ENCODE measurements at regions not wholly inside any gene's neighbourhood (a gene's known extent, or its start where the extent isn't known, plus 50 kb on each side); places are given as distances from the start of the nearest gene placed in this dataset.

DNA sequence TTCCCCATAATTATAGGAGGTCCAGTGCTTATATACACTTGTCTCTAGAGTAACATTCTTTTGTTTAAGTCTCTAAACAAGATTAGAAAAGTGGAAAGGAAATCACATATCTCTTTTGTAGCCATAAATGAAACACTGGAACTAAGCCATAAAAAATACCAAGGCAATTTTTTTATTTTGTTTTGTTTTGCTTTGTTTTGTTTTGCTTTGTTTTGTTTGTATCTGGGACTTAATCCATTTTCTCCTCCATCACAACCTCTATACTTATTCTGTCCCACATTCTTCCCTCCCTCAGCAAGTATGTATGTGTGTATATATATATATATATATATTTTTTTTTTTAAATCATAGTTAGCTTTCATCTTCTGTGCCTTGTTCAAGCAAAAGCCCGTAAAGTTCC, 436.6 kb upstream of the MPDZ start:
- CTCF ChIA-PET = no interaction called here

GRCh38 chr9:13715430-13715829, 435.9 kb upstream of the MPDZ start:
- CTCF ChIA-PET = no interaction called here
- TF ChIP-seq CTCF (IDR thresholded peaks at IDR 0.05; ENCODE audit: insufficient read depth, low read length, missing control alignments) = no peak
- no peak for DNase-seq (ENCODE audit: low read depth, low spot score)
- no peak overlapping the region for H3K4me3 ChIP-seq (ENCODE audit: low read depth, low read length)
- POLR2A ChIA-PET = no interaction called here

More for the DNA sequence above, 436.6 kb upstream of the MPDZ start:
- POLR2A ChIA-PET = no interaction called here
- H3K4me3 ChIP-seq (ENCODE audit: low read depth, low read length) = no peak overlapping the region
- DNase-seq (ENCODE audit: low read depth, low spot score) = no peak
- TF ChIP-seq CTCF (IDR thresholded peaks at IDR 0.05; ENCODE audit: insufficient read depth, low read length, missing control alignments) = no peak

- ChIA-PET CTCF (no interaction called here), POLR2A (no interaction called here)
- no peak for TF ChIP-seq CTCF (IDR thresholded peaks at IDR 0.05; ENCODE audit: insufficient read depth, low read length, missing control alignments)
- no peak for DNase-seq (ENCODE audit: low read depth, low spot score)
- H3K4me3 ChIP-seq (ENCODE audit: low read depth, low read length) = no peak overlapping the region
Observed at GRCh38 chr9:13707612-13708576, 428.4 kb upstream of the MPDZ start.

GRCh38 chr9:13705918-13706317, 426.4 kb upstream of the MPDZ start:
- H3K4me3 ChIP-seq (ENCODE audit: low read depth, low read length) = no peak overlapping the region
- CTCF ChIA-PET = no interaction called here

GRCh38 chr9:13705373-13705772, 425.9 kb upstream of the MPDZ start:
- ChIA-PET POLR2A (no interaction called here), CTCF (no interaction called here)
- H3K4me3 ChIP-seq (ENCODE audit: low read depth, low read length) = no peak overlapping the region
- TF ChIP-seq CTCF (IDR thresholded peaks at IDR 0.05; ENCODE audit: insufficient read depth, low read length, missing control alignments) = no peak
- no peak for DNase-seq (ENCODE audit: low read depth, low spot score)

More at GRCh38 chr9:13705918-13706317, 426.4 kb upstream of the MPDZ start:
- POLR2A ChIA-PET = no interaction called here
- no peak for DNase-seq (ENCODE audit: low read depth, low spot score)
- TF ChIP-seq CTCF (IDR thresholded peaks at IDR 0.05; ENCODE audit: insufficient read depth, low read length, missing control alignments) = no peak

DNA sequence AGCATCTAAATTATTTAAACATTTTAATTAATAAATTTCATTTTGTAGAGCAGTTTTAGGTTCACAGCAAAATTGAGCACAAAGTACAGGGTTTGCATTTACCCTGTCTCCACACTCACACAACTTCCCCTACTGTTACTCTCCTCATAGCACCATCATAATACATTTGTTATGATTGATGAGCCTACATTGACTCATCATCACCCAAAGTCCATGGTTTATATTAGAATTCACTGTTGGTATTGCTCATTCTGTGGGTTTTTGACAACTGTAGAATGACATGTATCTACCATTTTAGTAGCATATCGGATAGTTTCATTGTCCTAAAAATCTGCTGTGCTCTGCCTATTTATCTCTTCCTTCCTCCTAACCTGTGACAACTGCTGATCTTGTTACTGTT, 411.1 kb upstream of the MPDZ start:
- no peak overlapping the region for H3K4me3 ChIP-seq (ENCODE audit: low read depth, low read length)
- ChIA-PET POLR2A (no interaction called here), CTCF (no interaction called here)
- TF ChIP-seq CTCF (IDR thresholded peaks at IDR 0.05; ENCODE audit: insufficient read depth, low read length, missing control alignments) = no peak
- DNase-seq (ENCODE audit: low read depth, low spot score) = no peak

All from AG04449 (cell line).